Spleen (tissue), 11 donors: ENCODE measurements at regions not wholly inside any gene's neighbourhood (a gene's known extent, or its start where the extent isn't known, plus 50 kb on each side); places are given as distances from the start of the nearest gene placed in this dataset.

Experiments
- DNase-seq: peaks from one replicate; pipeline ENCODE4 v3.0.0-alpha.2; 2020
- H3K27ac ChIP-seq, 8 donors: fragments of 200-600 bp; sonication (generic) in 7 of 8; 1 replicate in 4 of 8; 2 replicates in 4 of 8; pipeline versions ENCODE4 v1.5.0 to v1.8.0; 2016 to 2021; ENCODE audit warnings: inconsistent platforms in 4 of 8, mild to moderate bottlenecking in 4 of 8, moderate library complexity in 1 of 8
- H3K27me3 ChIP-seq, 7 donors: fragments of 200-600 bp; sonication (generic) in 6 of 7; replicated peaks in 1 of 7; 1 replicate in 4 of 7; 2 replicates in 3 of 7; pipeline versions ENCODE4 v1.5.0 to v1.8.0; 2016 to 2021; ENCODE audit warnings: inconsistent platforms in 3 of 7, mild to moderate bottlenecking in 1 of 7
- H3K36me3 ChIP-seq, 6 donors: fragments of 200-600 bp; sonication (generic) in 5 of 6; 1 replicate in 4 of 6; 2 replicates in 2 of 6; pipeline versions ENCODE4 v1.5.0 to v1.8.0; 2016 to 2021; ENCODE audit warnings: inconsistent platforms in 2 of 6
- H3K4me1 ChIP-seq, 6 donors: fragments of 200-600 bp; sonication (generic) in 5 of 6; 1 replicate in 3 of 6; 2 replicates in 3 of 6; pipeline versions ENCODE4 v1.5.0 to v1.8.0; 2016 to 2021; ENCODE audit warnings: inconsistent platforms in 3 of 6
- H3K4me3 ChIP-seq, 8 donors: fragments of 200-600 bp; sonication (generic) in 7 of 8; 1 replicate in 4 of 8; 2 replicates in 4 of 8; pipeline versions ENCODE4 v1.5.0 to v1.8.0; 2016 to 2021; ENCODE audit warnings: inconsistent platforms in 4 of 8, mild to moderate bottlenecking in 4 of 8, moderate library complexity in 2 of 8
- H3K9me3 ChIP-seq, 8 donors: fragments of 200-600 bp; sonication (generic) in 7 of 8; 1 replicate in 4 of 8; 2 replicates in 4 of 8; pipeline versions ENCODE4 v1.5.0 to v1.8.0; 2016 to 2021; ENCODE audit warnings: inconsistent platforms in 4 of 8
- CTCF ChIP-seq, 11 experiments: fragments of 200-600 bp in 7 of 11; fragments of 450-650 bp in 4 of 11; sonication (generic) in 4 of 11; IDR thresholded peaks in 8 of 11; conservative IDR thresholded peaks in 3 of 11; 1 replicate in 7 of 11; 2 replicates in 4 of 11; pipeline versions ENCODE4 v1.4.0 to v1.8.0; 2016 to 2021; ENCODE audit warnings: antibody characterized with exemption in 11 of 11, inconsistent platforms in 4 of 11, mild to moderate bottlenecking in 1 of 11
- POLR2A ChIP-seq, 3 donors: fragments of 450-650 bp; IDR thresholded peaks; one replicate each; pipeline ENCODE4 v1.5.1; 2017; ENCODE audit warnings: antibody characterized with exemption in 3 of 3, mild to moderate bottlenecking in 1 of 3
- POLR2AphosphoS5 ChIP-seq, 3 donors: sonication (generic); formaldehyde crosslinking; IDR thresholded peaks; one replicate each; pipeline ENCODE4 v1.5.1; 2017; ENCODE audit warnings: antibody characterized with exemption in 3 of 3
- WGBS, 5 donors: extraction: QIAGEN DNeasy Blood & Tissue Kit in 3 of 5; methylation state at CpG; one replicate each; pipeline versions ENCODE4 v1.1.5 to v1.1.7; 2013 to 2018; 5-methylcytosine and 5-hydroxymethylcytosine counted together
- intact Hi-C: fragments of 100-400 bp; cut with DNase I; formaldehyde crosslinking; loops from one replicate; pipeline ENCODE4 v1.15.0; 2023; ENCODE audit warnings: low total_unique reads
- donor health status: healthy with polysubstance abuse.
- donor health status: DM: no; HTN: no; CAD: no; lungs with moderate emphysema.
- donor health status: DM: no; HTN: no; CAD: no.
- donor health status: Bipolar disorder and iron deficiency.
- donor health status: healthy.
- donor health status: DM: no; HTN: no; CAD: no.
- donor health status: DM: yes; HTN: yes; CAD: no.

- H3K9me3 ChIP-seq = peaks cover 0 to 12% (median 6%) of the 10 kb centered on the region in 8 donors
- no peak for TF ChIP-seq CTCF (IDR thresholded peaks at IDR 0.05 in 8 of 11, conservative IDR thresholded peaks at IDR 0.05 in 3 of 11)
- no peak for TF ChIP-seq POLR2A (IDR thresholded peaks at IDR 0.05)
- TF ChIP-seq POLR2AphosphoS5 (IDR thresholded peaks at IDR 0.05) = no peak
- DNase-seq = no peak
- H3K27ac ChIP-seq = no peak overlapping the region
- H3K4me3 ChIP-seq = no peak overlapping the region
- H3K4me1 ChIP-seq = peaks cover 0 to 4% (median 2%) of the 10 kb centered on the region in 6 donors
- intact Hi-C loops = no loop called here
- no peaks in the 10 kb centered on the region for H3K27me3 ChIP-seq
- no peaks in the 10 kb centered on the region for H3K36me3 ChIP-seq
These were observed 263.1 kb upstream of the PTGER4 start for GRCh38 chr5:40416588-40416987.

GRCh38 chr5:40416098-40416497 is 263.6 kb upstream of the PTGER4 start:
- DNase-seq = no peak
- Histone ChIP-seq H3K4me3 (no peak overlapping the region), H3K27ac (no peak overlapping the region), H3K9me3 (peaks cover 0 to 12% (median 6%) of the 10 kb centered on the region in 8 donors), H3K27me3 (no peaks in the 10 kb centered on the region), H3K4me1 (peaks cover 3 to 9% (median 7%) of the 10 kb centered on the region in 6 donors), H3K36me3 (no peaks in the 10 kb centered on the region)
- intact Hi-C loops = no loop called here
- no peak for TF ChIP-seq POLR2AphosphoS5 (IDR thresholded peaks at IDR 0.05)
- TF ChIP-seq POLR2A (IDR thresholded peaks at IDR 0.05) = no peak
- no peak for TF ChIP-seq CTCF (IDR thresholded peaks at IDR 0.05 in 8 of 11, conservative IDR thresholded peaks at IDR 0.05 in 3 of 11)

- DNase-seq = no peak
- H3K4me3 ChIP-seq = no peak overlapping the region
- no peaks in the 10 kb centered on the region for H3K36me3 ChIP-seq
- no peak for TF ChIP-seq CTCF (IDR thresholded peaks at IDR 0.05 in 8 of 11, conservative IDR thresholded peaks at IDR 0.05 in 3 of 11)
- TF ChIP-seq POLR2AphosphoS5 (IDR thresholded peaks at IDR 0.05) = no peak
- no peak for TF ChIP-seq POLR2A (IDR thresholded peaks at IDR 0.05)
- H3K4me1 ChIP-seq = peaks cover 10 to 21% (median 18%) of the 10 kb centered on the region in 6 donors
- 95 to 99% (median 95%) methylated on average over 4 of the region's 4 CpGs for WGBS, 5 donors
- peaks cover 0 to 12% (median 6%) of the 10 kb centered on the region in 8 donors for H3K9me3 ChIP-seq
- H3K27ac ChIP-seq = no peak overlapping the region
- intact Hi-C loops = no loop called here
- no peaks in the 10 kb centered on the region for H3K27me3 ChIP-seq
These were observed 264.8 kb upstream of the PTGER4 start for GRCh38 chr5:40414922-40415321.

- no peak for DNase-seq
These were observed 266.0 kb upstream of the PTGER4 start for GRCh38 chr5:40413743-40414142.

More at GRCh38 chr5:40413743-40414142, 266.0 kb upstream of the PTGER4 start:
- peaks cover 0 to 12% (median 6%) of the 10 kb centered on the region in 8 donors for H3K9me3 ChIP-seq
- TF ChIP-seq POLR2A (IDR thresholded peaks at IDR 0.05) (no peak), CTCF (IDR thresholded peaks at IDR 0.05 in 8 of 11, conservative IDR thresholded peaks at IDR 0.05 in 3 of 11) (no peak), POLR2AphosphoS5 (IDR thresholded peaks at IDR 0.05) (no peak)
- no peaks in the 10 kb centered on the region for H3K27me3 ChIP-seq
- H3K27ac ChIP-seq = peak overlapping the region in 1 of 8 donors; percentile 5
- no peaks in the 10 kb centered on the region for H3K36me3 ChIP-seq
- H3K4me3 ChIP-seq = no peak overlapping the region
- H3K4me1 ChIP-seq = peaks cover 10 to 33% (median 30%) of the 10 kb centered on the region in 6 donors
- intact Hi-C loops = no loop called here
- 66 to 89% (median 78%) methylated on average over 4 of the region's 4 CpGs for WGBS, 5 donors
